ENCODE measurements at regions not wholly inside any gene's neighbourhood (a gene's known extent, or its start where the extent isn't known, plus 50 kb on each side); places are given as distances from the start of the nearest gene placed in this dataset.

DNA sequence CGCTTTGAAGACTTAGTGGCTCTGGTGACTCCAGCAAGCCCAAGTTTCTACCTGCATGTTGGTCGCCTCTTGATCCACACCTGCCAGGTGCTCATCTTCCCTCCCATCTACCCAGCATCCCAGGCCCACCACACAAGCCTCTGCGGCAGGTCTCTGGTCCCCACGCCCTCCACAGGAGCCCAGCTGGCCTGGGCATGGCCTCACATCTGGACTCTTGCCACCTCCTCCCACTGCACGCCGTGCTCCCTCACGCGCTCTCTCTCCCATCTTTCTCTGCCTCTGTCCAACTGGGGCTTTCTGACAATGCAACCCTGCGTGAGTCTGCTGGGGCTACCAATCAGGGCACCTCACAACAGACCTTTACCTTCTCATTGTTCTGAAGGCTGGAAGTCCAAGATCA is 50.2 kb upstream of the FGFR2 start:
- Histone ChIP-seq H3K36me3 (ENCODE audit: control insufficient read depth in 2 of 2, insufficient read depth in 2 of 2, low read length in 1 of 2) (no peaks in the 10 kb centered on the region), H3K4me3 (ENCODE audit: low read depth in 1 of 2, low read length in 2 of 2) (no peak overlapping the region), H3K27me3 (ENCODE audit: control insufficient read depth in 1 of 2, insufficient read depth in 2 of 2, low read length in 2 of 2) (no peaks in the 10 kb centered on the region), H3K9me3 (ENCODE audit: control insufficient read depth in 2 of 2, insufficient read depth in 1 of 2, low read depth in 1 of 2, low read length in 1 of 2) (no peaks in the 10 kb centered on the region), H3K27ac (ENCODE audit: low read depth in 2 of 2, low read length in 1 of 2) (no peak overlapping the region), H3K4me1 (ENCODE audit: control insufficient read depth in 2 of 2, insufficient read depth in 2 of 2, low read length in 1 of 2) (no peaks in the 10 kb centered on the region)
- WGBS, 2 donors, result 84 to 90% methylated on average over 9 of the region's 9 CpGs

DNA sequence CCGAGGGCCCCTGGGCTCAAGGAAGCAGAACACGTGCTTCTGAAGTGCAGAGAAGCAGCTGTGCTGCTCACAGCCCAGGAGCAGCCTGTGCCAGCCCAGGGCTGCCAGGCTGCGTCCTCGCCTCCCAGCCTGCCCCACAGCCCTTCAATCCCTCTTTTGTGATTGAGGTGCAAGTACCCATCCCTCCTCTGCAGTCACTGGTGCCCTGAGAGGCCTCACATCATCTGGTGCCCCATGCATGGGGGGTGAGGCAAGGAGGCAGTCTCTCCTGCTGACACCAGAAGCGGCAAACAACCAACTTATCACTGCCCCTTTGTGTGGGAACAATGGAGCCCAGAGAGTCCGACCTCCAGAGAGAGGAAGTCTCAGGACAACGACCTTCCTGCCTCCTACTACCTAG is 49.8 kb upstream of the FGFR2 start:
- no peaks in the 10 kb centered on the region for H3K27me3 ChIP-seq (ENCODE audit: control insufficient read depth in 1 of 2, insufficient read depth in 2 of 2, low read length in 2 of 2)
- no peak overlapping the region for H3K27ac ChIP-seq (ENCODE audit: low read depth in 2 of 2, low read length in 1 of 2)
- no peak overlapping the region for H3K4me3 ChIP-seq (ENCODE audit: low read depth in 1 of 2, low read length in 2 of 2)
- H3K36me3 ChIP-seq (ENCODE audit: control insufficient read depth in 2 of 2, insufficient read depth in 2 of 2, low read length in 1 of 2), result no peaks in the 10 kb centered on the region
- H3K9me3 ChIP-seq (ENCODE audit: control insufficient read depth in 2 of 2, insufficient read depth in 1 of 2, low read depth in 1 of 2, low read length in 1 of 2), result no peaks in the 10 kb centered on the region
- 51 to 58% methylated on average over 7 of the region's 7 CpGs for WGBS, 2 donors
- H3K4me1 ChIP-seq (ENCODE audit: control insufficient read depth in 2 of 2, insufficient read depth in 2 of 2, low read length in 1 of 2), result no peaks in the 10 kb centered on the region

All from esophagus (tissue), 2 donors.